ENCODE measurements at regions not wholly inside any gene's neighbourhood (a gene's known extent, or its start where the extent isn't known, plus 50 kb on each side); places are given as distances from the start of the nearest gene placed in this dataset.

DNA sequence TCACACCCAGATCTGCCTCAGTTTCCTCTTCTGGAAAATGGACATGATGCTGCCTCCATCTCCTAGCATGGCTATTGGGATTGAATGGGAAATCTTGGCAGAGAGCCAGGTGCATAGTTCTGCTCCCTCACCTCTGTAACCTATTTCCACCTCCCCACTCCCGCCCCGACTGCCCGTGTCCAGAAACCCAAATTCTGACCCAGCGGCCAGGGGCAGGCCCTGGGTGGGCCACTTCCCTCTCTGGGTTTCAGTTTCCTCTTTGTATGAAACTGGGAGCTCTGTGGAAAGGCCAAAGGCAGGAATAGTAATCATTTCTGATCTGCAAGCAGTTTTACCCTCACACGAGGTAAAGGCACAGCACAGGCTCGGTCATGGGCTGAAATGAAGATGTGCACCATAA lies 74.1 kb upstream of the DUSP5 start:
- TF ChIP-seq EGR1 (IDR thresholded peaks at IDR 0.05; ENCODE audit: low read depth in 2 of 2) (no peak), FOXA2 (IDR thresholded peaks at IDR 0.05) (no peak), SP1 (IDR thresholded peaks at IDR 0.05) (no peak), HNF4A (conservative IDR thresholded peaks at IDR 0.05) (no peak), GABPA (IDR thresholded peaks at IDR 0.05 in 1 of 2, conservative IDR thresholded peaks at IDR 0.05 in 1 of 2) (no peak), JUND (IDR thresholded peaks at IDR 0.05) (no peak), RXRA (IDR thresholded peaks at IDR 0.05) (no peak), NR2F2 (IDR thresholded peaks at IDR 0.05) (no peak), FOXA1 (IDR thresholded peaks at IDR 0.05) (no peak), RAD21 (IDR thresholded peaks at IDR 0.05) (no peak), TAF1 (conservative IDR thresholded peaks at IDR 0.05) (no peak), YY1 (IDR thresholded peaks at IDR 0.05) (no peak), HNF4G (IDR thresholded peaks at IDR 0.05) (no peak)
- TF ChIP-seq, protein P1, sequence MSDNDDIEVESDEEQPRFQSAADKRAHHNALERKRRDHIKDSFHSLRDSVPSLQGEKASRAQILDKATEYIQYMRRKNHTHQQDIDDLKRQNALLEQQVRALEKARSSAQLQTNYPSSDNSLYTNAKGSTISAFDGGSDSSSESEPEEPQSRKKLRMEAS (IDR thresholded peaks at IDR 0.05), result no peak
- TF ChIP-seq, protein P2, sequence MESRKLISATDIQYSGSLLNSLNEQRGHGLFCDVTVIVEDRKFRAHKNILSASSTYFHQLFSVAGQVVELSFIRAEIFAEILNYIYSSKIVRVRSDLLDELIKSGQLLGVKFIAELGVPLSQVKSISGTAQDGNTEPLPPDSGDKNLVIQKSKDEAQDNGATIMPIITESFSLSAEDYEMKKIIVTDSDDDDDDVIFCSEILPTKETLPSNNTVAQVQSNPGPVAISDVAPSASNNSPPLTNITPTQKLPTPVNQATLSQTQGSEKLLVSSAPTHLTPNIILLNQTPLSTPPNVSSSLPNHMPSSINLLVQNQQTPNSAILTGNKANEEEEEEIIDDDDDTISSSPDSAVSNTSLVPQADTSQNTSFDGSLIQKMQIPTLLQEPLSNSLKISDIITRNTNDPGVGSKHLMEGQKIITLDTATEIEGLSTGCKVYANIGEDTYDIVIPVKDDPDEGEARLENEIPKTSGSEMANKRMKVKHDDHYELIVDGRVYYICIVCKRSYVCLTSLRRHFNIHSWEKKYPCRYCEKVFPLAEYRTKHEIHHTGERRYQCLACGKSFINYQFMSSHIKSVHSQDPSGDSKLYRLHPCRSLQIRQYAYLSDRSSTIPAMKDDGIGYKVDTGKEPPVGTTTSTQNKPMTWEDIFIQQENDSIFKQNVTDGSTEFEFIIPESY (IDR thresholded peaks at IDR 0.05), result no peak
- TF ChIP-seq, protein P3, sequence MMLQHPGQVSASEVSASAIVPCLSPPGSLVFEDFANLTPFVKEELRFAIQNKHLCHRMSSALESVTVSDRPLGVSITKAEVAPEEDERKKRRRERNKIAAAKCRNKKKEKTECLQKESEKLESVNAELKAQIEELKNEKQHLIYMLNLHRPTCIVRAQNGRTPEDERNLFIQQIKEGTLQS (IDR thresholded peaks at IDR 0.05), result no peak
- TF ChIP-seq, protein P4, sequence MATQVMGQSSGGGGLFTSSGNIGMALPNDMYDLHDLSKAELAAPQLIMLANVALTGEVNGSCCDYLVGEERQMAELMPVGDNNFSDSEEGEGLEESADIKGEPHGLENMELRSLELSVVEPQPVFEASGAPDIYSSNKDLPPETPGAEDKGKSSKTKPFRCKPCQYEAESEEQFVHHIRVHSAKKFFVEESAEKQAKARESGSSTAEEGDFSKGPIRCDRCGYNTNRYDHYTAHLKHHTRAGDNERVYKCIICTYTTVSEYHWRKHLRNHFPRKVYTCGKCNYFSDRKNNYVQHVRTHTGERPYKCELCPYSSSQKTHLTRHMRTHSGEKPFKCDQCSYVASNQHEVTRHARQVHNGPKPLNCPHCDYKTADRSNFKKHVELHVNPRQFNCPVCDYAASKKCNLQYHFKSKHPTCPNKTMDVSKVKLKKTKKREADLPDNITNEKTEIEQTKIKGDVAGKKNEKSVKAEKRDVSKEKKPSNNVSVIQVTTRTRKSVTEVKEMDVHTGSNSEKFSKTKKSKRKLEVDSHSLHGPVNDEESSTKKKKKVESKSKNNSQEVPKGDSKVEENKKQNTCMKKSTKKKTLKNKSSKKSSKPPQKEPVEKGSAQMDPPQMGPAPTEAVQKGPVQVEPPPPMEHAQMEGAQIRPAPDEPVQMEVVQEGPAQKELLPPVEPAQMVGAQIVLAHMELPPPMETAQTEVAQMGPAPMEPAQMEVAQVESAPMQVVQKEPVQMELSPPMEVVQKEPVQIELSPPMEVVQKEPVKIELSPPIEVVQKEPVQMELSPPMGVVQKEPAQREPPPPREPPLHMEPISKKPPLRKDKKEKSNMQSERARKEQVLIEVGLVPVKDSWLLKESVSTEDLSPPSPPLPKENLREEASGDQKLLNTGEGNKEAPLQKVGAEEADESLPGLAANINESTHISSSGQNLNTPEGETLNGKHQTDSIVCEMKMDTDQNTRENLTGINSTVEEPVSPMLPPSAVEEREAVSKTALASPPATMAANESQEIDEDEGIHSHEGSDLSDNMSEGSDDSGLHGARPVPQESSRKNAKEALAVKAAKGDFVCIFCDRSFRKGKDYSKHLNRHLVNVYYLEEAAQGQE (IDR thresholded peaks at IDR 0.05), result no peak
- TF ChIP-seq, protein P5, sequence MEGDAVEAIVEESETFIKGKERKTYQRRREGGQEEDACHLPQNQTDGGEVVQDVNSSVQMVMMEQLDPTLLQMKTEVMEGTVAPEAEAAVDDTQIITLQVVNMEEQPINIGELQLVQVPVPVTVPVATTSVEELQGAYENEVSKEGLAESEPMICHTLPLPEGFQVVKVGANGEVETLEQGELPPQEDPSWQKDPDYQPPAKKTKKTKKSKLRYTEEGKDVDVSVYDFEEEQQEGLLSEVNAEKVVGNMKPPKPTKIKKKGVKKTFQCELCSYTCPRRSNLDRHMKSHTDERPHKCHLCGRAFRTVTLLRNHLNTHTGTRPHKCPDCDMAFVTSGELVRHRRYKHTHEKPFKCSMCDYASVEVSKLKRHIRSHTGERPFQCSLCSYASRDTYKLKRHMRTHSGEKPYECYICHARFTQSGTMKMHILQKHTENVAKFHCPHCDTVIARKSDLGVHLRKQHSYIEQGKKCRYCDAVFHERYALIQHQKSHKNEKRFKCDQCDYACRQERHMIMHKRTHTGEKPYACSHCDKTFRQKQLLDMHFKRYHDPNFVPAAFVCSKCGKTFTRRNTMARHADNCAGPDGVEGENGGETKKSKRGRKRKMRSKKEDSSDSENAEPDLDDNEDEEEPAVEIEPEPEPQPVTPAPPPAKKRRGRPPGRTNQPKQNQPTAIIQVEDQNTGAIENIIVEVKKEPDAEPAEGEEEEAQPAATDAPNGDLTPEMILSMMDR (IDR thresholded peaks at IDR 0.05; ENCODE audit: low read depth, low read length, missing input control), result no peak
- 74% methylated on average over 6 of the region's 6 CpGs for WGBS
- H3K9me3 ChIP-seq (ENCODE audit: control insufficient read depth in 4 of 4, low read length in 3 of 4), result no peaks in the 10 kb centered on the region

More for the DNA sequence above, 74.1 kb upstream of the DUSP5 start:
- Histone ChIP-seq H3K27ac (ENCODE audit: low read depth in 1 of 2, low read length in 2 of 2) (no peak overlapping the region), H3K9ac (ENCODE audit: low read depth in 1 of 2, low read length in 2 of 2) (no peak overlapping the region), H3K27me3 (ENCODE audit: control insufficient read depth in 4 of 4, insufficient read depth in 4 of 4, low read length in 3 of 4) (no peaks in the 10 kb centered on the region), H3K4me1 (ENCODE audit: control insufficient read depth in 4 of 4, insufficient read depth in 4 of 4, low read length in 3 of 4) (peaks cover 0 to 2% (median 0%) of the 10 kb centered on the region in 4 donors), H3K36me3 (ENCODE audit: control insufficient read depth in 4 of 4, insufficient read depth in 3 of 4, low read depth in 1 of 4, low read length in 3 of 4) (no peaks in the 10 kb centered on the region), H3K4me3 (ENCODE audit: low read depth in 1 of 3, low read length in 3 of 3) (no peak overlapping the region)
- DNase-seq (ENCODE audit: low spot score), result no peak

All from liver (tissue), 8 donors.